ENCODE measurements at regions not wholly inside any gene's neighbourhood (a gene's known extent, or its start where the extent isn't known, plus 50 kb on each side); places are given as distances from the start of the nearest gene placed in this dataset.

DNA sequence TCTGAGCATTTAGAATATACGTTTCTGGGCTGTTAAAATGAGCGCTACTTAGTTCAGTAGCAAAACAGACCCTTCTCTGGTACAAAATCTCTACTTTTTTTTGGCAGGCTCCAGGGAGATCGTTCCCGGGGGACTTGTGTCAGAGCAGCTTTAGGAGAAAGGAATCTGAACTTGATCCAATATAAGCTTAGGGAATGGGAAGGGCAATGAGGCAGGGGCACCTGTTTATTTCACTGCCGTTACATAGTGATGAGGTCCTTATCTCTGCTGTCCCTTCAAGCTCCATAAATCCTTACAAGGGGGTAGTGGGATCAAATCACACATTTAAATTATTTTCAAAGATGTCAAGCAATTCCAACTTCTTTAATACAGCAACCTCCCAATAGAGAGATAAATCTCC lies 128.7 kb upstream of the BNIP2 start:
- no peak for TF ChIP-seq EZH2 (IDR thresholded peaks at IDR 0.05; ENCODE audit: borderline replicate concordance, low read depth, low read length, severe bottlenecking)
- TF ChIP-seq, protein P1, sequence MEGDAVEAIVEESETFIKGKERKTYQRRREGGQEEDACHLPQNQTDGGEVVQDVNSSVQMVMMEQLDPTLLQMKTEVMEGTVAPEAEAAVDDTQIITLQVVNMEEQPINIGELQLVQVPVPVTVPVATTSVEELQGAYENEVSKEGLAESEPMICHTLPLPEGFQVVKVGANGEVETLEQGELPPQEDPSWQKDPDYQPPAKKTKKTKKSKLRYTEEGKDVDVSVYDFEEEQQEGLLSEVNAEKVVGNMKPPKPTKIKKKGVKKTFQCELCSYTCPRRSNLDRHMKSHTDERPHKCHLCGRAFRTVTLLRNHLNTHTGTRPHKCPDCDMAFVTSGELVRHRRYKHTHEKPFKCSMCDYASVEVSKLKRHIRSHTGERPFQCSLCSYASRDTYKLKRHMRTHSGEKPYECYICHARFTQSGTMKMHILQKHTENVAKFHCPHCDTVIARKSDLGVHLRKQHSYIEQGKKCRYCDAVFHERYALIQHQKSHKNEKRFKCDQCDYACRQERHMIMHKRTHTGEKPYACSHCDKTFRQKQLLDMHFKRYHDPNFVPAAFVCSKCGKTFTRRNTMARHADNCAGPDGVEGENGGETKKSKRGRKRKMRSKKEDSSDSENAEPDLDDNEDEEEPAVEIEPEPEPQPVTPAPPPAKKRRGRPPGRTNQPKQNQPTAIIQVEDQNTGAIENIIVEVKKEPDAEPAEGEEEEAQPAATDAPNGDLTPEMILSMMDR (IDR thresholded peaks at IDR 0.05; ENCODE audit: borderline replicate concordance, extremely low read depth, low read length, poor library complexity, severe bottlenecking), result no peak
- peaks cover 2% of the 10 kb centered on the region for H3K27me3 ChIP-seq (ENCODE audit: insufficient read depth, low read length, poor library complexity)

GRCh38 chr15:59817053-59817452 lies 127.9 kb upstream of the BNIP2 start:
- Histone ChIP-seq H3K27me3 (ENCODE audit: insufficient read depth, low read length, poor library complexity) (peaks cover 2% of the 10 kb centered on the region), H2AFZ (ENCODE audit: low read depth, low read length) (no peak overlapping the region), H3K4me1 (ENCODE audit: insufficient read depth, low read length) (peaks cover 16% of the 10 kb centered on the region), H3K79me2 (ENCODE audit: insufficient read depth, low read length) (no peaks in the 10 kb centered on the region), H4K20me1 (ENCODE audit: insufficient read depth, low read length) (no peaks in the 10 kb centered on the region), H3K9me3 (ENCODE audit: insufficient read depth, low read length, severe bottlenecking) (no peaks in the 10 kb centered on the region), H3K36me3 (ENCODE audit: insufficient read depth, low read length) (no peaks in the 10 kb centered on the region), H3K9ac (ENCODE audit: low read depth, low read length) (no peak overlapping the region), H3K27ac (ENCODE audit: low read length) (no peak overlapping the region), H3K4me3 (ENCODE audit: low read depth in 1 of 2, low read length in 2 of 2) (no peak overlapping the region), H3K4me2 (ENCODE audit: insufficient read depth, low read length) (no peak overlapping the region)
- DNase-seq (no peak), ATAC-seq (ENCODE audit: insufficient read depth, low read depth) (no peak)
- TF ChIP-seq, protein P1 (IDR thresholded peaks at IDR 0.05; ENCODE audit: borderline replicate concordance, extremely low read depth, low read length, poor library complexity, severe bottlenecking), result no peak
- TF ChIP-seq EZH2 (IDR thresholded peaks at IDR 0.05; ENCODE audit: borderline replicate concordance, low read depth, low read length, severe bottlenecking), result no peak

More for the DNA sequence above, 128.7 kb upstream of the BNIP2 start:
- H4K20me1 ChIP-seq (ENCODE audit: insufficient read depth, low read length), result no peaks in the 10 kb centered on the region
- H3K36me3 ChIP-seq (ENCODE audit: insufficient read depth, low read length), result no peaks in the 10 kb centered on the region
- DNase-seq (no peak), ATAC-seq (ENCODE audit: insufficient read depth, low read depth) (no peak)
- H3K4me3 ChIP-seq (ENCODE audit: low read depth in 1 of 2, low read length in 2 of 2), result no peak overlapping the region
- H3K4me2 ChIP-seq (ENCODE audit: insufficient read depth, low read length), result no peak overlapping the region
- no peak overlapping the region for H2AFZ ChIP-seq (ENCODE audit: low read depth, low read length)
- no peak overlapping the region for H3K27ac ChIP-seq (ENCODE audit: low read length)
- peaks cover 16% of the 10 kb centered on the region for H3K4me1 ChIP-seq (ENCODE audit: insufficient read depth, low read length)
- H3K9ac ChIP-seq (ENCODE audit: low read depth, low read length), result no peak overlapping the region
- H3K79me2 ChIP-seq (ENCODE audit: insufficient read depth, low read length), result no peaks in the 10 kb centered on the region
- no peaks in the 10 kb centered on the region for H3K9me3 ChIP-seq (ENCODE audit: insufficient read depth, low read length, severe bottlenecking)

- H3K4me3 ChIP-seq (ENCODE audit: low read depth in 1 of 2, low read length in 2 of 2), result no peak overlapping the region
- peaks cover 2% of the 10 kb centered on the region for H3K27me3 ChIP-seq (ENCODE audit: insufficient read depth, low read length, poor library complexity)
- no peak overlapping the region for H3K9ac ChIP-seq (ENCODE audit: low read depth, low read length)
- H3K36me3 ChIP-seq (ENCODE audit: insufficient read depth, low read length), result no peaks in the 10 kb centered on the region
- TF ChIP-seq EZH2 (IDR thresholded peaks at IDR 0.05; ENCODE audit: borderline replicate concordance, low read depth, low read length, severe bottlenecking), result no peak
- TF ChIP-seq, protein P1 (IDR thresholded peaks at IDR 0.05; ENCODE audit: borderline replicate concordance, extremely low read depth, low read length, poor library complexity, severe bottlenecking), result no peak
- no peak overlapping the region for H2AFZ ChIP-seq (ENCODE audit: low read depth, low read length)
- peaks cover 16% of the 10 kb centered on the region for H3K4me1 ChIP-seq (ENCODE audit: insufficient read depth, low read length)
- H4K20me1 ChIP-seq (ENCODE audit: insufficient read depth, low read length), result no peaks in the 10 kb centered on the region
- no peaks in the 10 kb centered on the region for H3K79me2 ChIP-seq (ENCODE audit: insufficient read depth, low read length)
- H3K27ac ChIP-seq (ENCODE audit: low read length), result no peak overlapping the region
- peak overlapping the region; percentile 6 for H3K4me2 ChIP-seq (ENCODE audit: insufficient read depth, low read length)
- peak; percentile 67 for DNase-seq
- H3K9me3 ChIP-seq (ENCODE audit: insufficient read depth, low read length, severe bottlenecking), result no peaks in the 10 kb centered on the region
- ATAC-seq (ENCODE audit: insufficient read depth, low read depth), result peak; percentile 93
Observed at GRCh38 chr15:59814409-59814808, 125.3 kb upstream of the BNIP2 start.

GRCh38 chr15:59812889-59813288 lies 123.8 kb upstream of the BNIP2 start:
- ATAC-seq (ENCODE audit: insufficient read depth, low read depth), result no peak

More at GRCh38 chr15:59812889-59813288, 123.8 kb upstream of the BNIP2 start:
- H3K9me3 ChIP-seq (ENCODE audit: insufficient read depth, low read length, severe bottlenecking), result no peaks in the 10 kb centered on the region
- DNase-seq, result no peak
- H3K4me1 ChIP-seq (ENCODE audit: insufficient read depth, low read length), result peaks cover 16% of the 10 kb centered on the region
- no peak overlapping the region for H3K9ac ChIP-seq (ENCODE audit: low read depth, low read length)
- no peak overlapping the region for H2AFZ ChIP-seq (ENCODE audit: low read depth, low read length)
- H3K27ac ChIP-seq (ENCODE audit: low read length), result no peak overlapping the region
- H3K79me2 ChIP-seq (ENCODE audit: insufficient read depth, low read length), result no peaks in the 10 kb centered on the region
- peaks cover 2% of the 10 kb centered on the region for H3K27me3 ChIP-seq (ENCODE audit: insufficient read depth, low read length, poor library complexity)
- H4K20me1 ChIP-seq (ENCODE audit: insufficient read depth, low read length), result no peaks in the 10 kb centered on the region
- no peak for TF ChIP-seq EZH2 (IDR thresholded peaks at IDR 0.05; ENCODE audit: borderline replicate concordance, low read depth, low read length, severe bottlenecking)
- TF ChIP-seq, protein P1 (IDR thresholded peaks at IDR 0.05; ENCODE audit: borderline replicate concordance, extremely low read depth, low read length, poor library complexity, severe bottlenecking), result no peak
- H3K36me3 ChIP-seq (ENCODE audit: insufficient read depth, low read length), result no peaks in the 10 kb centered on the region
- no peak overlapping the region for H3K4me2 ChIP-seq (ENCODE audit: insufficient read depth, low read length)
- H3K4me3 ChIP-seq (ENCODE audit: low read depth in 1 of 2, low read length in 2 of 2), result no peak overlapping the region
